ENCODE measurements at regions not wholly inside any gene's neighbourhood (a gene's known extent, or its start where the extent isn't known, plus 50 kb on each side); places are given as distances from the start of the nearest gene placed in this dataset.
A peak's percentile ranks its signal among the peaks of the same experiment; 100 is the strongest.

GRCh38 chr17:79163071-79163470 is 88.4 kb downstream of the ENGASE start:
- no peak for DNase-seq

- DNase-seq: peak; percentile 61
Measured at GRCh38 chr17:79162012-79162963, 87.7 kb downstream of the ENGASE start.

- no peak for DNase-seq
Measured at GRCh38 chr17:79160980-79161636, 86.5 kb downstream of the ENGASE start.

GRCh38 chr17:79159926-79160325 is 85.3 kb downstream of the ENGASE start:
- DNase-seq: peak; percentile 61

- DNase-seq: no peak
Measured at GRCh38 chr17:79159471-79159870, 84.8 kb downstream of the ENGASE start.

GRCh38 chr17:79156463-79157095 is 82.0 kb downstream of the ENGASE start:
- no peak for DNase-seq

- DNase-seq: no peak
Measured at GRCh38 chr17:79155701-79156100, 81.1 kb downstream of the ENGASE start.

- no peak for DNase-seq
Measured at GRCh38 chr17:79154951-79155585, 80.4 kb downstream of the ENGASE start.

- no peak for DNase-seq
Measured at GRCh38 chr17:79154446-79154845, 79.8 kb downstream of the ENGASE start.

- DNase-seq: no peak
Measured at GRCh38 chr17:79153367-79154130, 78.9 kb downstream of the ENGASE start.

- DNase-seq: no peak
Measured at GRCh38 chr17:79152636-79153035, 78.0 kb downstream of the ENGASE start.

GRCh38 chr17:79152110-79152509 is 77.5 kb downstream of the ENGASE start:
- DNase-seq: peak; percentile 53

- no peak for DNase-seq
Measured at GRCh38 chr17:79150799-79151198, 76.2 kb downstream of the ENGASE start.

- DNase-seq: no peak
Measured at GRCh38 chr17:79150035-79150733, 75.6 kb downstream of the ENGASE start.

- DNase-seq: no peak
Measured at GRCh38 chr17:79148584-79148983, 74.0 kb downstream of the ENGASE start.

- DNase-seq: peak; percentile 54
Measured at GRCh38 chr17:79147746-79148506, 73.3 kb downstream of the ENGASE start.

GRCh38 chr17:79146562-79146961 is 71.9 kb downstream of the ENGASE start:
- DNase-seq: no peak

GRCh38 chr17:79145548-79145947 is 70.9 kb downstream of the ENGASE start:
- DNase-seq: no peak

- no peak for DNase-seq
Measured at GRCh38 chr17:79144133-79144532, 69.5 kb downstream of the ENGASE start.

GRCh38 chr17:79142375-79142774 is 67.8 kb downstream of the ENGASE start:
- no peak for DNase-seq
